GM23338 (cell line): ENCODE measurements at regions not wholly inside any gene's neighbourhood (a gene's known extent, or its start where the extent isn't known, plus 50 kb on each side); places are given as distances from the start of the nearest gene placed in this dataset.

ENCODE experiments used
- ATAC-seq: fragments of 200-7000 bp; cut with Tn5 transposase; 3 replicates; pipeline ENCODE4 v1.9.1; 2020
- DNase-seq: peaks from one replicate; pipeline ENCODE4 v3.0.0-alpha.2; 2015; ENCODE audit warnings: low spot score
- H2AFZ ChIP-seq: fragments of 200-600 bp; sonication (generic); 2 replicates; pipeline ENCODE4 v1.8.0; 2016; ENCODE audit warnings: antibody characterized with exemption, mild to moderate bottlenecking, moderate library complexity
- H3F3A ChIP-seq: fragments of 200-600 bp; sonication (generic); replicated peaks from 2 replicates; pipeline ENCODE4 v1.8.0; 2017; ENCODE audit warnings: antibody characterized with exemption, mixed run types, low read depth
- H3K27ac ChIP-seq: fragments of 200-600 bp; sonication (generic); 2 replicates; pipeline ENCODE4 v1.6.1; 2016; ENCODE audit warnings: low read depth
- H3K27me3 ChIP-seq: fragments of 200-600 bp; sonication (generic); 2 replicates; pipeline ENCODE4 v1.8.0; 2016; ENCODE audit warnings: mild to moderate bottlenecking, mixed run types, moderate library complexity; ENCODE audit not compliant: insufficient read depth
- H3K36me3 ChIP-seq: fragments of 200-600 bp; sonication (generic); 2 replicates; pipeline ENCODE4 v1.8.0; 2016; ENCODE audit warnings: mild to moderate bottlenecking; ENCODE audit not compliant: insufficient read depth
- H3K4me1 ChIP-seq: fragments of 200-600 bp; sonication (generic); 2 replicates; pipeline ENCODE4 v1.8.0; 2016; ENCODE audit warnings: mild to moderate bottlenecking, moderate library complexity; ENCODE audit not compliant: insufficient read depth
- H3K4me2 ChIP-seq: fragments of 200-600 bp; sonication (generic); 2 replicates; pipeline ENCODE4 v1.7.1; 2017; ENCODE audit warnings: mixed run types
- H3K4me3 ChIP-seq: fragments of 200-600 bp; sonication (generic); 2 replicates; pipeline ENCODE4 v1.6.1; 2016; ENCODE audit warnings: mixed run types
- H3K79me2 ChIP-seq: fragments of 200-600 bp; sonication (generic); replicated peaks from 2 replicates; pipeline ENCODE4 v1.8.0; 2017; ENCODE audit warnings: mild to moderate bottlenecking; ENCODE audit not compliant: insufficient read depth
- H3K9me2 ChIP-seq: fragments of 200-600 bp; sonication (generic); 2 replicates; pipeline ENCODE4 v1.8.0; 2017; ENCODE audit not compliant: insufficient read depth
- H4K20me1 ChIP-seq: fragments of 200-600 bp; sonication (generic); replicated peaks from 2 replicates; pipeline ENCODE4 v1.8.0; 2017; ENCODE audit warnings: mild to moderate bottlenecking; ENCODE audit not compliant: insufficient read depth
- H3K27ac Mint-ChIP-seq: 2 replicates; pipeline ENCODE4 v1.8.0; 2020; ENCODE audit warnings: inconsistent platforms, mild to moderate bottlenecking, moderate library complexity, mixed read lengths
- H3K27me3 Mint-ChIP-seq: 3 replicates; pipeline ENCODE4 v1.8.0; 2022; ENCODE audit warnings: low read depth, mild to moderate bottlenecking, moderate library complexity, mixed read lengths, inconsistent platforms; ENCODE audit not compliant: insufficient read depth, poor library complexity
- H3K36me3 Mint-ChIP-seq: 3 replicates; pipeline ENCODE4 v1.8.0; 2021; ENCODE audit warnings: low read depth, mild to moderate bottlenecking, inconsistent platforms, moderate library complexity, mixed read lengths
- H3K4me1 Mint-ChIP-seq: 3 replicates; pipeline ENCODE4 v1.8.0; 2020; ENCODE audit warnings: mild to moderate bottlenecking, inconsistent platforms, mixed read lengths
- H3K4me3 Mint-ChIP-seq: 3 replicates; pipeline ENCODE4 v1.8.0; 2021; ENCODE audit warnings: moderate library complexity, mild to moderate bottlenecking, inconsistent platforms, mixed read lengths
- H3K9me3 Mint-ChIP-seq: 3 replicates; pipeline ENCODE4 v1.8.0; 2020; ENCODE audit warnings: moderate library complexity, mild to moderate bottlenecking, inconsistent platforms, mixed read lengths
- CREB1 ChIP-seq: fragments of 250-450 bp; sonication (Bioruptor Pico); IDR thresholded peaks from 2 replicates; pipeline ENCODE4 v1.5.0; 2020; ENCODE audit warnings: low read depth, mild to moderate bottlenecking, moderate library complexity
- ETS1 ChIP-seq: IDR thresholded peaks from 2 replicates; pipeline ENCODE4 v1.6.1; 2016; ENCODE audit warnings: antibody characterized with exemption
- EZH2phosphoT487 ChIP-seq: fragments of 200-600 bp; sonication (generic); IDR thresholded peaks from one replicate; pipeline ENCODE4 v1.8.1; 2018; ENCODE audit warnings: antibody characterized with exemption; ENCODE audit not compliant: unreplicated experiment
- JUNB ChIP-seq: IDR thresholded peaks from one replicate; pipeline ENCODE4 v1.6.1; 2016; ENCODE audit warnings: antibody characterized with exemption; ENCODE audit not compliant: unreplicated experiment
- NANOG ChIP-seq: IDR thresholded peaks from 2 replicates; pipeline ENCODE4 v1.6.1; 2016; ENCODE audit warnings: antibody characterized with exemption, borderline replicate concordance
- STAT1 ChIP-seq: IDR thresholded peaks from one replicate; pipeline ENCODE4 v1.6.1; 2016; ENCODE audit warnings: antibody characterized with exemption; ENCODE audit not compliant: unreplicated experiment
- ZNF114 ChIP-seq: fragments of 250-450 bp; sonication (Bioruptor Pico); IDR thresholded peaks from 2 replicates; pipeline ENCODE4 v1.5.0; 2020; ENCODE audit warnings: mild to moderate bottlenecking, moderate library complexity
- ZNF331 ChIP-seq: fragments of 250-450 bp; sonication (Bioruptor Pico); IDR thresholded peaks from 2 replicates; pipeline ENCODE4 v1.5.0; 2020; ENCODE audit warnings: low read depth, mild to moderate bottlenecking, moderate library complexity
- TF ChIP-seq, protein P1 (sequence below): fragments of 250-450 bp; sonication (Bioruptor Pico); IDR thresholded peaks from 2 replicates; pipeline ENCODE4 v1.5.0; 2020; ENCODE audit warnings: mild to moderate bottlenecking, moderate library complexity
- TF ChIP-seq, protein P2 (sequence below), 2 experiments: fragments of 200-600 bp in 1 of 2; sonication (generic) in 1 of 2; conservative IDR thresholded peaks; 2 replicates each; pipeline versions ENCODE4 v1.5.1 to v1.6.1; 2016 to 2017; ENCODE audit warnings: antibody characterized with exemption in 2 of 2, low read depth in 2 of 2, mild to moderate bottlenecking in 2 of 2, moderate library complexity in 1 of 2
- TF ChIP-seq, protein P3 (sequence below): IDR thresholded peaks from one replicate; pipeline ENCODE4 v1.6.1; 2018; ENCODE audit warnings: antibody characterized with exemption; ENCODE audit not compliant: unreplicated experiment

DNA sequence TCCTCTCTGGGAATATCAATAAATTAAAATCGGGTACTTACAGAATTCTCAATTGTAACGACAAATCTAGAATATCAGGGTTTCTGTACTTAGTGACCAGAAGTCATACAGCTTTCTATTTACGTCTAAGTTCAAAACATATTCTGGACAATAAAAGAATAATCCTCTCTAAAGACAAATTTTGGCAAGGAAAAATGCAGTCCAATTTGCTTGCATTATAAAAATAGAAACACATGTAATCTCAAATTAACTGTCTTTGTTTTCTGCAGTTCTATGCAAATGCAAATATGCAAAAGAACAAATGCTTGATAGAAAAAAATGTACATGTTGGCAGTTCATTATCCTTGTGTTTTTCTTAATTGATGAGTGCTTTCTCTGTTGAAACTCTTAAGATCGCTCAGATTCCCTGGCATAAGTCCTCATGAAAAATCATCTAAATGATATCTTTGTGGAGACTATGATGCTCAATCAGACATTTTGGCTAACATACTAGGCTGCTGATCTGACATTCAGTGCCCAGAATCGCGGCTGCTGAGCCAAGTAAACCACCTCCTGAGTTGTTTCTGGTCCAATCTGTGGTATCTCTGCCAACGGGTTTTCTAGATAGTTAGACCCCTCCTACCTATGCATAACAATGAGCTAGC lies 990.1 kb upstream of the C9orf72 start:
- Histone ChIP-seq H3K4me2 (no peak overlapping the region), H3K79me2 (no peaks in the 10 kb centered on the region), H3K9me2 (no peaks in the 10 kb centered on the region), H3F3A (no peaks in the 10 kb centered on the region), H4K20me1 (no peaks in the 10 kb centered on the region), H3K27me3 (no peaks in the 10 kb centered on the region), H3K36me3 (no peaks in the 10 kb centered on the region), H3K27ac (no peak overlapping the region), H2AFZ (no peak overlapping the region), H3K4me3 (no peak overlapping the region), H3K4me1 (no peaks in the 10 kb centered on the region)
- Mint-ChIP-seq H3K27ac (no peak overlapping the region), H3K36me3 (no peaks in the 10 kb centered on the region), H3K4me3 (no peak overlapping the region), H3K9me3 (no peaks in the 10 kb centered on the region), H3K27me3 (no peaks in the 10 kb centered on the region), H3K4me1 (peaks cover 15% of the 10 kb centered on the region; the same call in 2 of the 3 replicates)
- DNase-seq (no peak), ATAC-seq (no peak)
- no peak for TF ChIP-seq ETS1
- TF ChIP-seq ZNF114 (CRISPR knock-in tag), result no peak
- no peak for TF ChIP-seq EZH2phosphoT487
- TF ChIP-seq, protein P1, sequence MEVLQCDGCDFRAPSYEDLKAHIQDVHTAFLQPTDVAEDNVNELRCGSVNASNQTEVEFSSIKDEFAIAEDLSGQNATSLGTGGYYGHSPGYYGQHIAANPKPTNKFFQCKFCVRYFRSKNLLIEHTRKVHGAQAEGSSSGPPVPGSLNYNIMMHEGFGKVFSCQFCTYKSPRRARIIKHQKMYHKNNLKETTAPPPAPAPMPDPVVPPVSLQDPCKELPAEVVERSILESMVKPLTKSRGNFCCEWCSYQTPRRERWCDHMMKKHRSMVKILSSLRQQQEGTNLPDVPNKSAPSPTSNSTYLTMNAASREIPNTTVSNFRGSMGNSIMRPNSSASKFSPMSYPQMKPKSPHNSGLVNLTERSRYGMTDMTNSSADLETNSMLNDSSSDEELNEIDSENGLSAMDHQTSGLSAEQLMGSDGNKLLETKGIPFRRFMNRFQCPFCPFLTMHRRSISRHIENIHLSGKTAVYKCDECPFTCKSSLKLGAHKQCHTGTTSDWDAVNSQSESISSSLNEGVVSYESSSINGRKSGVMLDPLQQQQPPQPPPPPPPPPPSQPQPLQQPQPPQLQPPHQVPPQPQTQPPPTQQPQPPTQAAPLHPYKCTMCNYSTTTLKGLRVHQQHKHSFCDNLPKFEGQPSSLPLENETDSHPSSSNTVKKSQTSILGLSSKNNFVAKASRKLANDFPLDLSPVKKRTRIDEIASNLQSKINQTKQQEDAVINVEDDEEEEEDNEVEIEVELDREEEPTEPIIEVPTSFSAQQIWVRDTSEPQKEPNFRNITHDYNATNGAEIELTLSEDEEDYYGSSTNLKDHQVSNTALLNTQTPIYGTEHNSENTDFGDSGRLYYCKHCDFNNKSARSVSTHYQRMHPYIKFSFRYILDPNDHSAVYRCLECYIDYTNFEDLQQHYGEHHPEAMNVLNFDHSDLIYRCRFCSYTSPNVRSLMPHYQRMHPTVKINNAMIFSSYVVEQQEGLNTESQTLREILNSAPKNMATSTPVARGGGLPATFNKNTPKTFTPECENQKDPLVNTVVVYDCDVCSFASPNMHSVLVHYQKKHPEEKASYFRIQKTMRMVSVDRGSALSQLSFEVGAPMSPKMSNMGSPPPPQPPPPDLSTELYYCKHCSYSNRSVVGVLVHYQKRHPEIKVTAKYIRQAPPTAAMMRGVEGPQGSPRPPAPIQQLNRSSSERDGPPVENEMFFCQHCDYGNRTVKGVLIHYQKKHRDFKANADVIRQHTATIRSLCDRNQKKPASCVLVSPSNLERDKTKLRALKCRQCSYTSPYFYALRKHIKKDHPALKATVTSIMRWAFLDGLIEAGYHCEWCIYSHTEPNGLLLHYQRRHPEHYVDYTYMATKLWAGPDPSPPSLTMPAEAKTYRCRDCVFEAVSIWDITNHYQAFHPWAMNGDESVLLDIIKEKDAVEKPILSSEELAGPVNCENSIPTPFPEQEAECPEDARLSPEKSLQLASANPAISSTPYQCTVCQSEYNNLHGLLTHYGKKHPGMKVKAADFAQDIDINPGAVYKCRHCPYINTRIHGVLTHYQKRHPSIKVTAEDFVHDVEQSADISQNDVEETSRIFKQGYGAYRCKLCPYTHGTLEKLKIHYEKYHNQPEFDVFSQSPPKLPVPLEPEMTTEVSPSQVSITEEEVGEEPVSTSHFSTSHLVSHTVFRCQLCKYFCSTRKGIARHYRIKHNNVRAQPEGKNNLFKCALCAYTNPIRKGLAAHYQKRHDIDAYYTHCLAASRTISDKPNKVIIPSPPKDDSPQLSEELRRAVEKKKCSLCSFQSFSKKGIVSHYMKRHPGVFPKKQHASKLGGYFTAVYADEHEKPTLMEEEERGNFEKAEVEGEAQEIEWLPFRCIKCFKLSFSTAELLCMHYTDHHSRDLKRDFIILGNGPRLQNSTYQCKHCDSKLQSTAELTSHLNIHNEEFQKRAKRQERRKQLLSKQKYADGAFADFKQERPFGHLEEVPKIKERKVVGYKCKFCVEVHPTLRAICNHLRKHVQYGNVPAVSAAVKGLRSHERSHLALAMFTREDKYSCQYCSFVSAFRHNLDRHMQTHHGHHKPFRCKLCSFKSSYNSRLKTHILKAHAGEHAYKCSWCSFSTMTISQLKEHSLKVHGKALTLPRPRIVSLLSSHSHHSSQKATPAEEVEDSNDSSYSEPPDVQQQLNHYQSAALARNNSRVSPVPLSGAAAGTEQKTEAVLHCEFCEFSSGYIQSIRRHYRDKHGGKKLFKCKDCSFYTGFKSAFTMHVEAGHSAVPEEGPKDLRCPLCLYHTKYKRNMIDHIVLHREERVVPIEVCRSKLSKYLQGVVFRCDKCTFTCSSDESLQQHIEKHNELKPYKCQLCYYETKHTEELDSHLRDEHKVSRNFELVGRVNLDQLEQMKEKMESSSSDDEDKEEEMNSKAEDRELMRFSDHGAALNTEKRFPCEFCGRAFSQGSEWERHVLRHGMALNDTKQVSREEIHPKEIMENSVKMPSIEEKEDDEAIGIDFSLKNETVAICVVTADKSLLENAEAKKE, result no peak
- TF ChIP-seq STAT1, result no peak
- TF ChIP-seq, protein P2, sequence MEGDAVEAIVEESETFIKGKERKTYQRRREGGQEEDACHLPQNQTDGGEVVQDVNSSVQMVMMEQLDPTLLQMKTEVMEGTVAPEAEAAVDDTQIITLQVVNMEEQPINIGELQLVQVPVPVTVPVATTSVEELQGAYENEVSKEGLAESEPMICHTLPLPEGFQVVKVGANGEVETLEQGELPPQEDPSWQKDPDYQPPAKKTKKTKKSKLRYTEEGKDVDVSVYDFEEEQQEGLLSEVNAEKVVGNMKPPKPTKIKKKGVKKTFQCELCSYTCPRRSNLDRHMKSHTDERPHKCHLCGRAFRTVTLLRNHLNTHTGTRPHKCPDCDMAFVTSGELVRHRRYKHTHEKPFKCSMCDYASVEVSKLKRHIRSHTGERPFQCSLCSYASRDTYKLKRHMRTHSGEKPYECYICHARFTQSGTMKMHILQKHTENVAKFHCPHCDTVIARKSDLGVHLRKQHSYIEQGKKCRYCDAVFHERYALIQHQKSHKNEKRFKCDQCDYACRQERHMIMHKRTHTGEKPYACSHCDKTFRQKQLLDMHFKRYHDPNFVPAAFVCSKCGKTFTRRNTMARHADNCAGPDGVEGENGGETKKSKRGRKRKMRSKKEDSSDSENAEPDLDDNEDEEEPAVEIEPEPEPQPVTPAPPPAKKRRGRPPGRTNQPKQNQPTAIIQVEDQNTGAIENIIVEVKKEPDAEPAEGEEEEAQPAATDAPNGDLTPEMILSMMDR (conservative IDR thresholded peaks at IDR 0.05; ENCODE audit: low read depth in 2 of 2), result no peak
- no peak for TF ChIP-seq ZNF331 (CRISPR knock-in tag)
- no peak for TF ChIP-seq NANOG
- TF ChIP-seq, protein P3, sequence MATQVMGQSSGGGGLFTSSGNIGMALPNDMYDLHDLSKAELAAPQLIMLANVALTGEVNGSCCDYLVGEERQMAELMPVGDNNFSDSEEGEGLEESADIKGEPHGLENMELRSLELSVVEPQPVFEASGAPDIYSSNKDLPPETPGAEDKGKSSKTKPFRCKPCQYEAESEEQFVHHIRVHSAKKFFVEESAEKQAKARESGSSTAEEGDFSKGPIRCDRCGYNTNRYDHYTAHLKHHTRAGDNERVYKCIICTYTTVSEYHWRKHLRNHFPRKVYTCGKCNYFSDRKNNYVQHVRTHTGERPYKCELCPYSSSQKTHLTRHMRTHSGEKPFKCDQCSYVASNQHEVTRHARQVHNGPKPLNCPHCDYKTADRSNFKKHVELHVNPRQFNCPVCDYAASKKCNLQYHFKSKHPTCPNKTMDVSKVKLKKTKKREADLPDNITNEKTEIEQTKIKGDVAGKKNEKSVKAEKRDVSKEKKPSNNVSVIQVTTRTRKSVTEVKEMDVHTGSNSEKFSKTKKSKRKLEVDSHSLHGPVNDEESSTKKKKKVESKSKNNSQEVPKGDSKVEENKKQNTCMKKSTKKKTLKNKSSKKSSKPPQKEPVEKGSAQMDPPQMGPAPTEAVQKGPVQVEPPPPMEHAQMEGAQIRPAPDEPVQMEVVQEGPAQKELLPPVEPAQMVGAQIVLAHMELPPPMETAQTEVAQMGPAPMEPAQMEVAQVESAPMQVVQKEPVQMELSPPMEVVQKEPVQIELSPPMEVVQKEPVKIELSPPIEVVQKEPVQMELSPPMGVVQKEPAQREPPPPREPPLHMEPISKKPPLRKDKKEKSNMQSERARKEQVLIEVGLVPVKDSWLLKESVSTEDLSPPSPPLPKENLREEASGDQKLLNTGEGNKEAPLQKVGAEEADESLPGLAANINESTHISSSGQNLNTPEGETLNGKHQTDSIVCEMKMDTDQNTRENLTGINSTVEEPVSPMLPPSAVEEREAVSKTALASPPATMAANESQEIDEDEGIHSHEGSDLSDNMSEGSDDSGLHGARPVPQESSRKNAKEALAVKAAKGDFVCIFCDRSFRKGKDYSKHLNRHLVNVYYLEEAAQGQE, result no peak
- TF ChIP-seq CREB1 (CRISPR knock-in tag), result no peak
- no peak for TF ChIP-seq JUNB
